ENCODE measurements at regions not wholly inside any gene's neighbourhood (a gene's known extent, or its start where the extent isn't known, plus 50 kb on each side); places are given as distances from the start of the nearest gene placed in this dataset.
A peak's percentile ranks its signal among the peaks of the same experiment; 100 is the strongest.

DNA sequence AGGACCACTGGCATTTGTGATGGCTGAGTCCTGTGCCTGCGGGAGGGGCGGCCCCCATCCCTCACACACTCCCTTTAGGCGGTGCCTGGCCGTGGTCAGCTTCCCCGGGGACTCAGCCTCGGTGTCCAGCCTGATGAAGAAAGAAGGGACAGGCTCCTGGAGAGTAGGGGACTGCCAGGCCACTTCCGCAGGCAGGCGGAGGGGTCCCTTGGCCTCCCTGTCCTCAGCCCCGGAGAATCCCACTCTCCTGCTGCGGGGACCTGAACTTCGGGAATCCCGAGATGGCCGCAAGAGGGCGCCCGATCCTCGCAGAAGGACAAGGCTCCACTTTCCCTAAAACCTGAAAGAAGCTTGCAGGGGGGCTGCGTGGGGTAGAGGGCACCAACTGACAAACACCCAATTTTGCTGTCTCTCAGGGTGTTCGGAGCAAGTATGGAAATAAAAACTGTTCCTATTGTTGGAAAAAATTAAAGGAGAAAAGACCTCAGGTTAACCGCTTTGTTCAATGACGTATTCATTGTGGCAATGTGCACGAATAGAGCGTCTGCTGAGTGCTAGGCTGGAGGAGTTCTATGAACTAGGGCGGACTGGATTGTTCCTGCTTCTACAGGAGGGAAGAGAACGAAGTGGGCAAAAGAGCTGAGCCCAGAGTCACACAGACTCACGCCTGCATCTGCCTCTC lies 297.3 kb downstream of the ZNF536 start:
- TF ChIP-seq EZH2 (optimal IDR thresholded peaks at IDR 0.05; ENCODE audit: low read depth, low read length), result no peak
- TF ChIP-seq, protein P1, sequence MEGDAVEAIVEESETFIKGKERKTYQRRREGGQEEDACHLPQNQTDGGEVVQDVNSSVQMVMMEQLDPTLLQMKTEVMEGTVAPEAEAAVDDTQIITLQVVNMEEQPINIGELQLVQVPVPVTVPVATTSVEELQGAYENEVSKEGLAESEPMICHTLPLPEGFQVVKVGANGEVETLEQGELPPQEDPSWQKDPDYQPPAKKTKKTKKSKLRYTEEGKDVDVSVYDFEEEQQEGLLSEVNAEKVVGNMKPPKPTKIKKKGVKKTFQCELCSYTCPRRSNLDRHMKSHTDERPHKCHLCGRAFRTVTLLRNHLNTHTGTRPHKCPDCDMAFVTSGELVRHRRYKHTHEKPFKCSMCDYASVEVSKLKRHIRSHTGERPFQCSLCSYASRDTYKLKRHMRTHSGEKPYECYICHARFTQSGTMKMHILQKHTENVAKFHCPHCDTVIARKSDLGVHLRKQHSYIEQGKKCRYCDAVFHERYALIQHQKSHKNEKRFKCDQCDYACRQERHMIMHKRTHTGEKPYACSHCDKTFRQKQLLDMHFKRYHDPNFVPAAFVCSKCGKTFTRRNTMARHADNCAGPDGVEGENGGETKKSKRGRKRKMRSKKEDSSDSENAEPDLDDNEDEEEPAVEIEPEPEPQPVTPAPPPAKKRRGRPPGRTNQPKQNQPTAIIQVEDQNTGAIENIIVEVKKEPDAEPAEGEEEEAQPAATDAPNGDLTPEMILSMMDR (IDR thresholded peaks at IDR 0.05; ENCODE audit: low read length), result peak; percentile 80

All from MM.1S (cell line).